DMS 273 (cell line): ENCODE measurements at regions not wholly inside any gene's neighbourhood (a gene's known extent, or its start where the extent isn't known, plus 50 kb on each side); places are given as distances from the start of the nearest gene placed in this dataset.
"Not testable (repeated sequence)": the region's sequence is repeated elsewhere in the genome, so short reads cannot be mapped to it uniquely, and the experiment has no call there.

Experiments used
- DNase-seq: peaks from one replicate; lab custom pipeline; 2025; ENCODE audit not compliant: unreplicated experiment; lab: John Stamatoyannopoulos, UW

GRCh38 chr1:30466026-30466425 lies 257.4 kb downstream of the MATN1 start:
- DNase-seq, result no peak

- no peak for DNase-seq
Measured at GRCh38 chr1:30465096-30465495, 258.3 kb downstream of the MATN1 start.

GRCh38 chr1:30464187-30464617 lies 259.2 kb downstream of the MATN1 start:
- no peak for DNase-seq

- no peak for DNase-seq
Measured at GRCh38 chr1:30462826-30463425, 260.5 kb downstream of the MATN1 start.

- DNase-seq, result no peak
Measured at GRCh38 chr1:30462166-30462565, 261.2 kb downstream of the MATN1 start.

GRCh38 chr1:30461640-30462039 lies 261.7 kb downstream of the MATN1 start:
- no peak for DNase-seq

GRCh38 chr1:30460661-30461060 lies 262.7 kb downstream of the MATN1 start:
- DNase-seq, result no peak

- not testable (repeated sequence) for DNase-seq
Measured at GRCh38 chr1:30458730-30459485, 264.5 kb downstream of the MATN1 start.

GRCh38 chr1:30452925-30453324 lies 270.5 kb downstream of the MATN1 start:
- DNase-seq, result no peak

- no peak for DNase-seq
Measured at GRCh38 chr1:30452170-30452569, 271.2 kb downstream of the MATN1 start.

GRCh38 chr1:30451532-30452125 lies 271.8 kb downstream of the MATN1 start:
- no peak for DNase-seq

GRCh38 chr1:30450818-30451233 lies 272.6 kb downstream of the MATN1 start:
- DNase-seq, result no peak

GRCh38 chr1:30450148-30450817 lies 273.1 kb downstream of the MATN1 start:
- no peak for DNase-seq

- DNase-seq, result no peak
Measured at GRCh38 chr1:30449428-30450147, 273.8 kb downstream of the MATN1 start.

- DNase-seq, result no peak
Measured at GRCh38 chr1:30449003-30449402, 274.4 kb downstream of the MATN1 start.

- no peak for DNase-seq
Measured at GRCh38 chr1:30447701-30448100, 275.7 kb downstream of the MATN1 start.

- DNase-seq, result no peak
Measured at GRCh38 chr1:30447080-30447479, 276.3 kb downstream of the MATN1 start.

- DNase-seq, result no peak
Measured at GRCh38 chr1:30446508-30446907, 276.9 kb downstream of the MATN1 start.

- DNase-seq, result no peak
Measured at GRCh38 chr1:30446095-30446494, 277.3 kb downstream of the MATN1 start.

- no peak for DNase-seq
Measured at GRCh38 chr1:30445449-30445848, 277.9 kb downstream of the MATN1 start.

- no peak for DNase-seq
Measured at GRCh38 chr1:30444850-30445249, 278.5 kb downstream of the MATN1 start.
